Ureter (tissue), 1 donor: ENCODE measurements at regions not wholly inside any gene's neighbourhood (a gene's known extent, or its start where the extent isn't known, plus 50 kb on each side); places are given as distances from the start of the nearest gene placed in this dataset.

ENCODE experiments used
- DNase-seq: peaks from one replicate; pipeline ENCODE4 v3.0.0-alpha.2; 2020; ENCODE audit warnings: low spot score
- donor health status: DM: yes; HTN: yes; CAD: no.

DNA sequence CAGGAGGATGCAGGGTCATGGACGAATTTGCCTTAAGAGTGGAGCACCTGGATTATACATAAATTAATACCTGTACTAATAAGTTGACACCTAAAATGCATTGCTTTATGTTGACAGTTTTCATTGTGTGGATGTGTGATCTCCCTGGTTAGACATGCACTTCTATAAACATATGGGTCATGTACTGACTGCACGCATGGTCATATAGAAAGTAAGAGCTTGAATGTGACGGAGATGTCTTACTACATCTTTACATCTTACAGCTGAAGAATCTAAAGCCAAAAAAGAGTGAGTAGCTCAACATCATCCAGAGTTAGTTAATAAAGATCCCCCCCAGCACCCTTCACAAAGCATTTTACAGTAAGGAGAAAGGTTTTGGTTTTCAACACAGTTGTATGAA, 408.4 kb upstream of the JARID2 start:
- no peak for DNase-seq

DNA sequence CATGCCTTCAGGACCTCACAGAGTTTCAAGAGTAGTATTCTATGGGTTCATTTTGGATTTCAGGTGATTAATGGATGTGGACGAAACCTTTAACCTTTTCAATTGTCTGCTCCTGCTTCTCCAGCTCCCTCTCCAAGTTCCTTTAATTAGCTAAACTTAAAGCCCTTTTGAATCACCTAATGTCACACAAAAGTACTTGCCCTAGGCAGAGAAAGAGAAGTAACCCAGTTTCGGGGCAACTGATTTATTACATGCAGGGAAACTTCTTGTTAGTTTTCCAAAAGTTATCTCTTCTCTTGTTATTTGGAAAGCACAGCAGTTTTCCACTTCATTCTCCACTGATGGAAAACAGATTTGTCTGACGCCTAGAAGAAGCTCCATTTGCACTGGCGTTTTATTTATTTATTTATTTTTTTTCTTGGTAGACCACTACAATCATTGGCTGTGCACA, 407.7 kb upstream of the JARID2 start:
- DNase-seq = no peak

DNA sequence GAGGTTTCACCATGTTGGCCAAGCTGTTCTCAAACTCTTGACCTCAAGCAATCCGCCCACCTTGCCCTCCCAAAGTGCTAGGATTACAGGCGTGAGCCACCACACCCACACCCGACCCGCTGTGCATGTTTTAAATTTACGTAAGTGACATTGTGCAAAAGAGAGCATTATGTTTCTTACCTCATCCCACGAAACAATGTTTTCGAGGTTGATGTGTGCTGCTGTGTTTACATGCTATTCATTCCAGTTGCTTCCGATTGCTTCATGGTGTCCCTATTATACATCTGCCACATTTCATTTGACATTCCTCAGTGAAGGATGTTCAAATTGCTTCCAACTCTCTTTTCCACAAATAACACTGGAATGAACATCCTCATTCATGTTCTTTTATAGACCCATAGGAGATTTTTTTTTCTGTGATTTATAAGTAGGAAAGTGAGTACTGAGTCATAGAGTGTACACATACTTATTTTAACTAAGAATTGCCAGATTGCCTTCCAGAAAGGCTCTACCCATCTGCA, 403.9 kb upstream of the JARID2 start:
- DNase-seq = no peak

GRCh38 chr6:14844411-14844810, 401.5 kb upstream of the JARID2 start:
- no peak for DNase-seq

DNA sequence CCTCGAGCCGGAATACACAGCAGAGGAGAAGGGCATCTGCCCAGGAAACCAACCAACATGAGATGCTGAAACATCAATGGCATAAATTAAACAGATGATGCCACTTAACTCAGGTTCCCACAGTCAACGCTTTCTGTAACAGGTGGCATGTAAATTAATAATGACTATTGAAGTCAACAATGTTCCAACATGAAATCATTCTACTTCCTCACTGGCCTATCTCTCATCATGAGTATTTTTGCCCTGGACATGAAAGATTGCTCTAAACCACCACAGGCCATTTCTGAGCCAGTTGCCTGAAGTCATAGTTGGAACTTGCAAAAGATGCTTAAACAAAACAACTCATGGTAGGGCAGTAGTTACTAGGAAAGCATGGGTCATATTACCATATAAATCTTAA, 397.9 kb upstream of the JARID2 start:
- DNase-seq = no peak

GRCh38 chr6:14849185-14849584, 396.7 kb upstream of the JARID2 start:
- no peak for DNase-seq

DNA sequence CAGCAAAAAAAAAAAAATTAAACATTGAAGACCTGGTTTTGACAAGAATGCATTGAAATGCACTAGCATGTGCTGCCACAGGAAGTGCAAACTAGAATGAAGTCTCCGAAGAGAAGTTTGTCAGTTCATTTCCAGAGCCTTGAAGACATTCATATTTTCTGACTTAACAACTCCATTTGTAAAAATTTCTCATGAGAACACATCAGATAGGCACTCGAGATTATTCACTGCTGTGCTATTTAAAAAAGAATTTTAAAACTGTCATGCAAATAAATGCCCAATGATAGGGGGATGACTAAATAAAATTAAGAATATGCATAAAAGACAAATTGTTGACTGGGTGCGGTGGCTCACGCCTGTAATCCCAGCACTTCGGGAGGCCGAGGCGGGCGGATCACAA, 394.6 kb upstream of the JARID2 start:
- no peak for DNase-seq

DNA sequence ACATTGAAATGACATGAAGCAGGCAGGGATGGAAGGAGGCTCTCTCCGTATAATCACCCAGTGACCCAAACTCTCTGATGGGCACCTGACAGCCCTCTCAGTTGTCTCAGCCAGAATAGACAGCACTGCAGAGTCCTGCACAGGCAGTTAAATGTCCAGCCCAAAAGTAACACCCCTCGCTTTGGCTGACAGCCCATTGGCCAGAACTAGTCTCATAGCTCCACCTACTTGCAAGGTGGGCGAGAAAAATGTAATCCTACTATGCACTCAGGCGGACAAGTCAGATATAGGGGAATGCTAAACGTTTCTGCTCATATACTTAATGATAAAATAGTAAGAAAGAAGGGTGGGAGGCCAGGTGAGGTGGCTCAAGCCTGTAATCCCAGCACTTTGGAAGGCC, 393.5 kb upstream of the JARID2 start:
- no peak for DNase-seq

- DNase-seq = no peak
These were observed 389.7 kb upstream of the JARID2 start for GRCh38 chr6:14856177-14856576.

- no peak for DNase-seq
These were observed 388.9 kb upstream of the JARID2 start for GRCh38 chr6:14857001-14857400.

DNA sequence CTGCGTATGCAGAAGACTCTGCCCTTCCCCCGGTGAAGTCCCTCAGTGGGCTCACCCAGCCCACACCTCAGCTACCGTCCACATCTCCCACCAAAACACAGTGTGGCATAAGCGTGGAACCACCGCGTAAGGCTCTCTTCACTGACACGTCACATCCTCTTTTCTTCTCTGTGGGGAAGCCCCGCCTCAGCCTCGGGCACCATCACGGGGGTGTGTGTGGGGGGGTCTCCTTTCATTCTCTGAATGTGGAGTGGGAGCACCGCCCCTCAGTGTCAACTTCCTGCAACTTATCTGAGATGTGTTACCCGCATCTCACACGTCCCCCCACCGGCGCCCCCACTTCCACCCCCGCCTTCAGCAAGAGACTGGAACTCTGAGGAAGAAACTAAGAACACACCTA, 388.4 kb upstream of the JARID2 start:
- no peak for DNase-seq

DNA sequence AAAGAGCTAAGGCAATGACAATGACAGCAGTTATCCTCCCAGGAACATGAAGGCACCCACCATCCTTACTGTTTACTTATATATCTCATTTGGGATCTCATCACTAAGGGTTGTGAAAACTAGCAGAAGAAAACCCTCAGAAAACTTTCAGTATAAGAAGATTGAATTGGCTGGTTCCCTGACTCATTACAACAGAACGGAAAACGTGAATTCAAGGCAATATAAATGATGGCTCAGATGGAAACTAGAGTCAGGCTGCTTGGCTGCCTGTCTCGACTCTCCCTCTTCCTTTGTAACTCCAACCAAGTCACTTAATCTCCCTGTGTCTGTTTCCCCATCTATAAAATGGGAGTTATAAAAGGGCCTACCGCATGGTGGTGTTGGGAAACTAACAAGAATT, 387.1 kb upstream of the JARID2 start:
- DNase-seq = no peak

DNA sequence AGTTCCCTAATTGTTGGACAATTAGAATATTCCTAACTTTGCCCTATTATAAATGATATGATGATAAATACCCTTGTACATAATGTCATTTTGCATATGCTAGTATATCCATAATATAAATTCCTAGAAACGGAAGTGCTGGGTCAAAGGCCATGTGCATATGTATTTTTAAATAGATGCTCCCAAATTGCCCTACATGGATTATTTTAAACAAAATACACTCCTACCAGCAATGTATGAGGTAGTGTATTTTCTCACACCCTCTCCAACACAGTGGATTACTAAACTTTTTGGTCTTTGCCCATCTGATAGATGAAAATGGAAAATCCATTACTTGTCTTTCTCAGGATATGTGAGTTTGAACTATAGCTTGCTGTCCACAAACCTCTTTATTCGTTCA, 385.1 kb upstream of the JARID2 start:
- no peak for DNase-seq

DNA sequence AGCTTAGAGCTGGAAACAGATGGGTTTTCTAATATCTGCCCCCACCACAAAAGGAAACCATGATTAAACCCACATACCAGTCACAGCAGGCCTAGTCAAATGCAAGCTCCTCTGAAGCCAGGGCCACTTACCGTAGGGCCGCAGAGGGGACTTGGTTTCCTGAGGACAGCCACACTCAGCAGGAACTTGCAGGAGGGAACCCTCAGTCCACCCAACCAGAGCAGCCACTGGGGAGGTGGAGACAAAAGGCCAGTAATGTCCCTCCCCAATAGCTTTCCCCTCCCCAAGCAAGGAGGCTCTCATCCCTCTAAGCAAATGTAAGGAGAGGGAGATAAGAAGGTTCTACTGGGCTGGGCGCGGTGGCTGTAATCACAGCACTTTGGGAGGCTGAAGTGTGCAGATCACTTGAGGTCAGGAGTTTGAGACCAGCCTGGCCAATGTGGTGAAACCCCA, 384.4 kb upstream of the JARID2 start:
- DNase-seq = no peak

DNA sequence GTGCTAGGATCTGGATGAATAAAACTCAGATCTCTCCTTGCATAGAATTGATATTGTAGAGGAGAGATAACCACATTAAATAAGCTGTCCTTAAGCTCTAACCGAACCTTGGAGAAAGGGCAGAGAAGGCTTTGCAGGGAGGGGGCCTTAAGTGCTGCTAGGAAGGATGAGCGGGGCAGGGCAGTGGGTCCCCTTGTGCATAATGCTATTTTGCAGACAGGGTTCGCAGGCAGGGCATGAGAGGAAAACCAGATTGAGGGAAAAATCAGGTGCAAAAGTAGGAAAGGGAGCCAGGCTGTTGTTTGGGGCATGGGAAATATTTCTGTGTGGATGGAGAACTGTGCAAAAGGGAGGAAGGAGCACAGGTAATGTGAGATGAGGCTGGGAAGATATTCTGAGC, 383.0 kb upstream of the JARID2 start:
- DNase-seq = no peak

- DNase-seq = no peak
These were observed 381.7 kb upstream of the JARID2 start for GRCh38 chr6:14863902-14864850.

DNA sequence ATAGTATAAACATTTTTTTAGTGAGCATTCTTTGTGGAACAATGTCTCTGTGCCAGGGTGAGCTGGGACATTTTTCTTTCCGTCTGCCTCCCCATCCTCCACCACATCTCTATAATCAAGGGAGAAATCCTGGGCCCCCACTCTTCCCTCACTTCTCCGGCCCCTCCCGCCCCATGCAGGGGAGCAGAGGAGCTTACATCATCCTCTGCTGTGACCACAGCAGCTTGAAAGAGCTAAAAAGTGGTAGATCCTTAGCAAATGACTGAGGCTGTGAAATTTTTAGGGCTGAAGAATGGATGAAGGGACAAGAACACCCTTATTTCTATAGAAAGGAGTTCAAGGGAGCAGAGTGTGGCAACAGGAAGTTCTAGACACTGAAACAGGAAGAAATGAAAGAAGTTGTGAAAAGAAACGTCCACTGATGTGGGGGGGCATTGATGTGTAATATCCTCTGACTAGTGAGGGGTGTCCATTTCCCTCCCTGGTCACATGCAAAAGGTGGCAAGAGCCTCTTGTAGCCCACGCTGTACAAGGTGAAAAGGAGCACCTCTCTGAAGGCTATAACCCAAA, 380.3 kb upstream of the JARID2 start:
- DNase-seq = no peak

GRCh38 chr6:14867802-14868201, 378.1 kb upstream of the JARID2 start:
- DNase-seq = no peak

DNA sequence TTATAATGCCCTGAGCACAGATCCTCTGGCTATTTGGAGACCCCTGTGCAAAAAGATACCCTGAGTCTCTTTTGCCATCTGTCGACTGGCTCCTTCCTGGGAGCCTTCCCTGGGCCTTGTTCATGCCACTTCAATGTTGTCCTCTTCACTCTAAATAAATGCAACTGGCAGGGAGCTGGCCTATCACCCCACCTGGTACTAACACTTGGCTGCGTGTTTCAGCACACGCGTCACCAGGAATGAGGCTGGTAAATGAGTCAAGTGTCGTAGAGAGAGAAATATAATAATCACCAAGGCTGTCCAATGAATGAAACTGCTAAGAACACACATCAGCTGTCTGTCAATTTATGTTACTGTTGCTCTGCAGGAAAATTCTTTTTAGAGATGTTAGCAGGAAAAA, 374.6 kb upstream of the JARID2 start:
- no peak for DNase-seq

DNA sequence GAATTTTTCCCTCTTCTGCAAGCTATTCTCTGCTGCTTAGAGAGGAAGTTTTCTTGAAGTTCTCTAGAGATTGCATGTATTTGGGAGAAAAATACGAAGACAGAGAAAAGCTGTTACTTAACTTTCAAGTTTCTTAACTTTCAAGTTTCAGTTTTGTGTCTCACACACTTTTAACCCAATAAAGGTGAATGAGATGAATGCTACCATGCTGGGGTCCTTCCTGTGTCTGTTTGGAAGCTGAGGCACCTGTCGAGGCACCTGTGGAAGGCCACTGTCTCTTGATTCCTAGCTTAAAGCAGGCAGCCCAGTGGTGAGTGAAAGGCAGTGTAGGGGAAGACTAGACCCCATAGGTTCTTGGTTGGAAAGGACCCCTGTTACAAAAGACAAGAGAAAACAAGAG, 372.8 kb upstream of the JARID2 start:
- DNase-seq = no peak

- no peak for DNase-seq
These were observed 372.0 kb upstream of the JARID2 start for GRCh38 chr6:14873781-14874441.

- no peak for DNase-seq
These were observed 370.8 kb upstream of the JARID2 start for GRCh38 chr6:14874975-14875480.
